Right cardiac atrium (tissue), 5 donors: ENCODE measurements at regions not wholly inside any gene's neighbourhood (a gene's known extent, or its start where the extent isn't known, plus 50 kb on each side); places are given as distances from the start of the nearest gene placed in this dataset.
"Not testable (repeated sequence)": the region's sequence is repeated elsewhere in the genome, so short reads cannot be mapped to it uniquely, and the experiment has no call there.

Experiments
- ATAC-seq, 2 donors: fragments of 200-7000 bp; cut with Tn5 transposase; one replicate each; pipeline versions ENCODE4 v1.8.0 to v1.9.1; 2020; ENCODE audit warnings: moderate library complexity in 2 of 2, mild to moderate bottlenecking in 1 of 2
- DNase-seq, 3 donors: peaks; one replicate each; pipeline ENCODE4 v3.0.0-alpha.2; 2020
- H3K27ac ChIP-seq: one replicate; pipeline ENCODE4 v1.5.1; 2013; ENCODE audit warnings: mild to moderate bottlenecking, low read length, control low read depth, moderate library complexity
- H3K27me3 ChIP-seq: one replicate; pipeline ENCODE4 v1.6.1; 2013; ENCODE audit not compliant: control insufficient read depth, insufficient read depth
- H3K4me1 ChIP-seq: one replicate; pipeline ENCODE4 v1.6.1; 2013; ENCODE audit warnings: low read length; ENCODE audit not compliant: control insufficient read depth, insufficient read depth
- H3K4me3 ChIP-seq: one replicate; pipeline ENCODE4 v1.5.1; 2013; ENCODE audit warnings: low read length, control low read depth
- H3K9me3 ChIP-seq: one replicate; pipeline ENCODE4 v1.6.1; 2013; ENCODE audit warnings: low read length; ENCODE audit not compliant: control insufficient read depth
- WGBS: extraction: QIAGEN DNeasy Blood & Tissue Kit; methylation state at CpG from one replicate; pipeline ENCODE4 v1.1.7; 2013; 5-methylcytosine and 5-hydroxymethylcytosine counted together
- intact Hi-C, 4 donors: fragments of 100-400 bp; cut with DNase I; formaldehyde crosslinking; loops; one replicate each; pipeline versions ENCODE4 v1.11.0 to v1.14.0; 2022 to 2023
- donor health status: healthy with polysubstance abuse.
- donor health status: DM: no; HTN: yes; CAD: no.
- donor health status: DM: no; HTN: no; CAD: no.
- donor health status: DM: no; HTN: yes; CAD: no; lungs with severe emphysema.
- donor health status: DM: yes; HTN: yes; CAD: no.

DNA sequence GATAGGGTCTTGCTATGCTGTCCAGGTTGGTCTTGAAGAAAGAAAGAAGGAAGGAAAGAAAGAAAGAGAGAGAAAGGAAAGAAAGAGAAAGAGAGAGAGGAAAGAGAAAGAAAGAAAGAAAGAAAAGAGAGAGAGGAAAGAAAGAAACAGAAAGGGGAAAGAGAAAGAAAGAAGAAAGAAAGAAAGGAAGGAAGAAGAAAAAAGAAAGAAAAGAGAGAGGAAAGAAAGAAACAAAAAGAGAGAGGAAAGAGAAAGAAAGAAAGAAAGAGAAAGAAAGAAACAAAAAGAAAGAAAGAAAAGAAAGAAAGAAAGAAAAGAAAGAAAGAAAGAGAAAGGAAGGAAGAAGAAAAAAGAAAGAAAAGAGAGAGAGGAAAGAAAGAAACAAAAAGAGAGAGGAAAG is 95.8 kb upstream of the SHOX start:
- Histone ChIP-seq H3K9me3 (no peaks in the 10 kb centered on the region), H3K4me1 (no peaks in the 10 kb centered on the region), H3K27me3 (no peaks in the 10 kb centered on the region), H3K27ac (no peak overlapping the region), H3K4me3 (no peak overlapping the region)
- ATAC-seq (no peak), DNase-seq (no peak)
- intact Hi-C loops, result no loop called here

GRCh38 chrX:536616-537015 is 94.0 kb upstream of the SHOX start:
- no peaks in the 10 kb centered on the region for H3K4me1 ChIP-seq
- ATAC-seq (no peak), DNase-seq (no peak)
- no peak overlapping the region for H3K27ac ChIP-seq
- no peak overlapping the region for H3K4me3 ChIP-seq
- no peaks in the 10 kb centered on the region for H3K27me3 ChIP-seq
- intact Hi-C loops, result no loop called here
- no peaks in the 10 kb centered on the region for H3K9me3 ChIP-seq
- 90% methylated on average over 19 of the region's 19 CpGs for WGBS

GRCh38 chrX:537151-537550 is 93.4 kb upstream of the SHOX start:
- DNase-seq, result no peak
- H3K4me3 ChIP-seq, result no peak overlapping the region
- no peaks in the 10 kb centered on the region for H3K4me1 ChIP-seq
- no peaks in the 10 kb centered on the region for H3K27me3 ChIP-seq
- no peak for ATAC-seq
- intact Hi-C loops, result no loop called here
- H3K9me3 ChIP-seq, result no peaks in the 10 kb centered on the region
- H3K27ac ChIP-seq, result no peak overlapping the region
- 88% methylated on average over 18 of the region's 18 CpGs for WGBS

GRCh38 chrX:538311-538710 is 92.3 kb upstream of the SHOX start:
- WGBS, result 79% methylated on average over 11 of the region's 11 CpGs
- Histone ChIP-seq H3K4me1 (no peaks in the 10 kb centered on the region), H3K27ac (no peak overlapping the region), H3K27me3 (no peaks in the 10 kb centered on the region), H3K9me3 (no peaks in the 10 kb centered on the region), H3K4me3 (no peak overlapping the region)
- DNase-seq (no peak), ATAC-seq (no peak)
- intact Hi-C loops, result no loop called here

- 83% methylated on average over 10 of the region's 10 CpGs for WGBS
- H3K4me1 ChIP-seq, H3K9me3 ChIP-seq, H3K27me3 ChIP-seq, intact Hi-C loops, H3K27ac ChIP-seq, H3K4me3 ChIP-seq, DNase-seq, ATAC-seq: not testable (repeated sequence)
These were observed 89.6 kb upstream of the SHOX start for GRCh38 chrX:541006-541405.

GRCh38 chrX:542179-542578 is 88.4 kb upstream of the SHOX start:
- WGBS, result 86% methylated on average over 9 of the region's 9 CpGs
- Histone ChIP-seq H3K9me3 (no peaks in the 10 kb centered on the region), H3K27me3 (no peaks in the 10 kb centered on the region), H3K4me1 (no peaks in the 10 kb centered on the region), H3K4me3 (no peak overlapping the region), H3K27ac (no peak overlapping the region)
- intact Hi-C loops, result no loop called here
- no peak for DNase-seq
- ATAC-seq, result no peak

DNA sequence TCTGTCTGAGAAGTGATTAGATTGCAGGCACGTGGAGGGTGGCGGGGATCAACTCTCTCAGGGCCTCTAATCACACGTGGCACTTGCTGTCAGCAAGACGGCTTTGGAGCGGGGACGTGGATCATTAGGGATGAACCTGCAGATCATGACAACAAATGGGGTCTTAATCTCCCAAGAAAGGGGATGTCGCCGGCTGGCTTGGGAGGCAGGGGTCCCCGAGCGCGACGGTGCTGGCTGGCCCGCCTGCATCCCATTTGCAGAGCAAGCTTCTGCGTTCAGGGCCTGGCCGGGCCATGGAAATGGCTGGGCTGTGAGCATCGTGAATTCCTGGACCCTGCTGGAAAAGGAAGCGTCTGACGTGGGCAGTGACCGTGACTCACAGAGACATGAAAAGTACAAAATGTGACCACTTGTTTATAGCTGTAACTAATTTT is 85.1 kb upstream of the SHOX start:
- ATAC-seq (no peak), DNase-seq (no peak)
- intact Hi-C loops, result no loop called here
- H3K9me3 ChIP-seq, result no peaks in the 10 kb centered on the region
- whole genome bisulfite sequencing, result 37% methylated on average over 19 of the region's 19 CpGs
- H3K4me3 ChIP-seq, result no peak overlapping the region
- H3K27ac ChIP-seq, result no peak overlapping the region
- no peaks in the 10 kb centered on the region for H3K4me1 ChIP-seq
- H3K27me3 ChIP-seq, result no peaks in the 10 kb centered on the region

DNA sequence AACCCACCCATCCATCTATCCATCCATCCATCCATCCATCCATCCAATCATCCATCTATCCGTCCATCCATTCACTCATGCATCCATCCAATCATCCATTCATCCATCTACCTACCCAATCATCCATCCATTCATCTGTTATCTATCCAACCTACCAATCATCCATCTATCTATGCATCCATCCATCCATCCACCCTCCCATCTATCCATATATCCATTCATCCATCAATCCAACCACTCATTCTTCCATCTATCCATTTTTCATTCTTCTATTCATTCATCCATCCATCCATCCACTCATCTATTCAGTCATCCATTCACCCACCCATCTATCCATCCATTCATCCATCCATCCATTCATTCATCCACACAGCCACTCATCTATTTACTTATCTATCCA is 80.1 kb upstream of the SHOX start:
- H3K27me3 ChIP-seq, result no peaks in the 10 kb centered on the region
- no peak for DNase-seq
- H3K9me3 ChIP-seq, result no peaks in the 10 kb centered on the region
- H3K4me3 ChIP-seq, result no peak overlapping the region
- H3K27ac ChIP-seq, result no peak overlapping the region
- H3K4me1 ChIP-seq, result no peaks in the 10 kb centered on the region
- intact Hi-C loops, result no loop called here
- WGBS, result 78% methylated on average over 1 of the region's 1 CpG
- ATAC-seq, result no peak

- DNase-seq, result no peak
- ATAC-seq, result no peak
- Histone ChIP-seq H3K4me1 (no peaks in the 10 kb centered on the region), H3K27me3 (no peaks in the 10 kb centered on the region), H3K9me3 (no peaks in the 10 kb centered on the region), H3K4me3 (no peak overlapping the region), H3K27ac (no peak overlapping the region)
- intact Hi-C loops, result no loop called here
- 57% methylated on average over 2 of the region's 2 CpGs for WGBS
These were observed 79.3 kb upstream of the SHOX start for GRCh38 chrX:551306-551705.

DNA sequence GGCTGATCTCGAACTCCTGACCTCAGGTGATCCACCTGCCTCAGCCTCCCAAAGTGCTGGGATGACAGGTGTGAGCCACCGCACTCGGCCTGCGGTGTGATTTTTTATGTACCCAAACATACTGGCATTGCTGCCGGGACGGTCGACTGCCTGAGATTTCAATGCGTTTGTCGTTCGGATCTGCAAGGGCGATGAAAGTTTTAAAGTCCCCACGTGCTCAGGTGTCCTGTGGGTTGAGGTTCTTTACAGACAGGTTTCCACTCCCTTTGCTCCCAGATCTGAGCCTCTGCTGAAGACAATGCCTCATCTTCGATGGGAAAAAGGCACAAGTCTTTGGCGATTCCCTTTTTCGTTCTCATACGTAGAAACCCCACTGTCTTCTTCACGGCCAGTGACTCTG is 78.1 kb upstream of the SHOX start:
- ATAC-seq (no peak), DNase-seq (no peak)
- H3K4me3 ChIP-seq, result no peak overlapping the region
- no peaks in the 10 kb centered on the region for H3K27me3 ChIP-seq
- H3K4me1 ChIP-seq, result no peaks in the 10 kb centered on the region
- intact Hi-C loops, result no loop called here
- 88% methylated on average over 17 of the region's 17 CpGs for WGBS
- H3K9me3 ChIP-seq, result no peaks in the 10 kb centered on the region
- no peak overlapping the region for H3K27ac ChIP-seq

DNA sequence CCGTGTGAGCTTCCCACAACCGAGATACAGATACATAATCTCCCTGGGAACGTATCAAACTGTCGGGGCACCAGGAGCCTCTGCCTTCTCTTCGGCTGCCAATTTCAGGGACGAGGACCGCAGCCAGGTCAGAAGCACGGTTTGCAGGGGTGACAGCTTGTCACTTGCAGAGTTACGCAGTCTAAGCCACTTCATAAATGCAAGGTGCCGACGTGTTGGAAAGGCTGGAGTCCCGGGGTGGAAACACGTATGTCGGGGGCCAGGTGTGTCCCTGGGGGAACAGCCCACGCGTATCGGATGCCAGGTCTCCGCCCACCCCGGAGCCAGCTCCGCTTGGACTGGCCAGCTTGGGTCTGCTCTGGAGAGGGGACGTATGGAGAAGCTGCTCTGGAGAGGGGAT is 76.3 kb upstream of the SHOX start:
- no peaks in the 10 kb centered on the region for H3K9me3 ChIP-seq
- no peaks in the 10 kb centered on the region for H3K4me1 ChIP-seq
- no peak overlapping the region for H3K27ac ChIP-seq
- 75% methylated on average over 21 of the region's 21 CpGs for WGBS
- intact Hi-C loops, result no loop called here
- no peaks in the 10 kb centered on the region for H3K27me3 ChIP-seq
- H3K4me3 ChIP-seq, result no peak overlapping the region
- DNase-seq (no peak), ATAC-seq (no peak)

- Histone ChIP-seq H3K27ac (no peak overlapping the region), H3K9me3 (no peaks in the 10 kb centered on the region), H3K4me3 (no peak overlapping the region), H3K27me3 (no peaks in the 10 kb centered on the region), H3K4me1 (no peaks in the 10 kb centered on the region)
- no peak for DNase-seq
- no peak for ATAC-seq
- intact Hi-C loops, result no loop called here
- WGBS, result 82% methylated on average over 37 of the region's 37 CpGs
These were observed 74.6 kb upstream of the SHOX start for GRCh38 chrX:555725-556666.
